ENCODE measurements at regions not wholly inside any gene's neighbourhood (a gene's known extent, or its start where the extent isn't known, plus 50 kb on each side); places are given as distances from the start of the nearest gene placed in this dataset.

DNA sequence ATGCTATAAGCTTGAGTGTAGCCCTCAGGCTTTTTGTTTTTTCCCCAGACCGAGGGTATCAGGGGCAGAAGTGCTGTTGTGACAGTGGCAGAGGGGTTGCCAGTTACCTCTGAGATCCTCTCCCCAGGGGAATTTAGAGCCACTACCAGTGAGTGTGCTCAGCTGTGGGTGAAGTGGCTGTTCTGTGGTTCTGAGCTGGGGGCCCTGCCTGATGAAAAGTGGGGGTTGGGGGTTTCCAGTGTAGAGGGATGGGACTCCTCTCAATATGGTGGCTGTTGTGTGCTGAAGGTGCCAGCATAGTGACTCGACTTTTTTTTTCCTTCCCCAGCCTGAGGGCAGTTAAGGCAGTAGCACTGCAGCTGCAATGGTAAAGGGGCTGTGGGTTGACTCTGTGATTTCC, 506.7 kb downstream of the TMEM232 start:
- TF ChIP-seq POLR2A (IDR thresholded peaks at IDR 0.05) = no peak
- no peak for TF ChIP-seq CTCF (IDR thresholded peaks at IDR 0.05)
- TF ChIP-seq POLR2AphosphoS5 (IDR thresholded peaks at IDR 0.05) = no peak
